ENCODE measurements at regions not wholly inside any gene's neighbourhood (a gene's known extent, or its start where the extent isn't known, plus 50 kb on each side); places are given as distances from the start of the nearest gene placed in this dataset.
"Not testable (repeated sequence)": the region's sequence is repeated elsewhere in the genome, so short reads cannot be mapped to it uniquely, and the experiment has no call there.

GRCh38 chr16:35197656-35198055 lies 1738.2 kb downstream of the TP53TG3F start:
- DNase-seq, result no peak

- no peak for DNase-seq
These were observed 1739.1 kb downstream of the TP53TG3F start for GRCh38 chr16:35198223-35199199.

- DNase-seq, result no peak
These were observed 1741.2 kb downstream of the TP53TG3F start for GRCh38 chr16:35200662-35201061.

- DNase-seq, result no peak
These were observed 1741.7 kb downstream of the TP53TG3F start for GRCh38 chr16:35201151-35201550.

GRCh38 chr16:35203636-35204035 lies 1744.2 kb downstream of the TP53TG3F start:
- DNase-seq, result no peak

GRCh38 chr16:35207059-35207999 lies 1747.9 kb downstream of the TP53TG3F start:
- peak in 1 of 14 donors; percentile 24 for DNase-seq

GRCh38 chr16:35208001-35208935 lies 1748.9 kb downstream of the TP53TG3F start:
- no peak for DNase-seq

GRCh38 chr16:35210681-35211433 lies 1751.4 kb downstream of the TP53TG3F start:
- DNase-seq, result no peak

GRCh38 chr16:35214840-35215239 lies 1755.4 kb downstream of the TP53TG3F start:
- no peak for DNase-seq

- no peak for DNase-seq
These were observed 1755.9 kb downstream of the TP53TG3F start for GRCh38 chr16:35215287-35215686.

GRCh38 chr16:35216261-35216660 lies 1756.8 kb downstream of the TP53TG3F start:
- DNase-seq, result not testable (repeated sequence)

GRCh38 chr16:35221482-35222185 lies 1762.2 kb downstream of the TP53TG3F start:
- no peak for DNase-seq

GRCh38 chr16:35234679-35235078 lies 1775.3 kb downstream of the TP53TG3F start:
- no peak for DNase-seq

GRCh38 chr16:35239561-35239960 lies 1780.1 kb downstream of the TP53TG3F start:
- no peak for DNase-seq

GRCh38 chr16:35249051-35249450 lies 1789.6 kb downstream of the TP53TG3F start:
- DNase-seq, result no peak

GRCh38 chr16:35252356-35252936 lies 1793.0 kb downstream of the TP53TG3F start:
- no peak for DNase-seq

GRCh38 chr16:35255186-35255803 lies 1795.9 kb downstream of the TP53TG3F start:
- DNase-seq, result no peak

- no peak for DNase-seq
These were observed 1796.4 kb downstream of the TP53TG3F start for GRCh38 chr16:35255816-35256215.

- no peak for DNase-seq
These were observed 1799.0 kb downstream of the TP53TG3F start for GRCh38 chr16:35258381-35258780.

GRCh38 chr16:35295856-35296255 lies 1836.4 kb downstream of the TP53TG3F start:
- DNase-seq, result no peak

All from C1 segment of cervical spinal cord (tissue), 14 donors.